22Rv1 (cell line): ENCODE measurements at regions not wholly inside any gene's neighbourhood (a gene's known extent, or its start where the extent isn't known, plus 50 kb on each side); places are given as distances from the start of the nearest gene placed in this dataset.

Experiments used
- CTCF ChIP-seq: fragments of 450-650 bp; IDR thresholded peaks from 2 replicates; pipeline ENCODE4 v1.5.1; 2017; ENCODE audit warnings: mild to moderate bottlenecking
- ZFX ChIP-seq: fragments of 450-650 bp; IDR thresholded peaks from 2 replicates; pipeline ENCODE4 v1.6.1; 2017; ENCODE audit warnings: antibody characterized with exemption, borderline replicate concordance

DNA sequence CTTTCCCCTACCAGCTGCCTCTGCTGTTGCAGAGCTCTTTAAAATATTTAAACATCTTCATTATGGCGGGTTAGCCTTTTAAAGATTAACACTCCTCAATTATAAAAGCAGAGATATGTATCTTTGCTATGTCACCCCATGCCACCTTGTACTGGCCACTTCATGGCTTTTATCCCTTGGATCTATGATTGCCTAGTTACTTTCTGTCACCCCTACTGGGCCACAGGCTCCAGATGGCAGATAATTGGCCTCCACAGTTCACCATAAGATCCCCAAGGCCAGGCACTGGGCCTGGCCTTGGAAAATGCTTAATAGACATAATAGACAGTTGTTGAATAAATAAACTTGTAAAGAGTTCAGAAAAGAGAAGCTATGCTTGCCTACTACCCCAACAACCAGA, 142.0 kb upstream of the SHB start:
- TF ChIP-seq CTCF (no peak), ZFX (no peak)
